Thyroid gland (tissue), 4 donors: ENCODE measurements at regions not wholly inside any gene's neighbourhood (a gene's known extent, or its start where the extent isn't known, plus 50 kb on each side); places are given as distances from the start of the nearest gene placed in this dataset.

Source experiments
- POLR2A ChIP-seq, 2 donors: fragments of 450-650 bp; IDR thresholded peaks; one replicate each; pipeline ENCODE4 v1.6.1; 2017; ENCODE audit warnings: antibody characterized with exemption in 2 of 2, mild to moderate bottlenecking in 2 of 2, moderate library complexity in 1 of 2
- TF ChIP-seq, protein P1 (sequence below), 6 experiments: fragments of 200-600 bp in 3 of 6; fragments of 450-650 bp in 3 of 6; sonication (generic) in 3 of 6; IDR thresholded peaks; one replicate each; pipeline ENCODE4 v1.5.1; 2016 to 2019; ENCODE audit warnings: antibody characterized with exemption in 6 of 6, mild to moderate bottlenecking in 2 of 6, inconsistent platforms in 1 of 6, moderate library complexity in 1 of 6

DNA sequence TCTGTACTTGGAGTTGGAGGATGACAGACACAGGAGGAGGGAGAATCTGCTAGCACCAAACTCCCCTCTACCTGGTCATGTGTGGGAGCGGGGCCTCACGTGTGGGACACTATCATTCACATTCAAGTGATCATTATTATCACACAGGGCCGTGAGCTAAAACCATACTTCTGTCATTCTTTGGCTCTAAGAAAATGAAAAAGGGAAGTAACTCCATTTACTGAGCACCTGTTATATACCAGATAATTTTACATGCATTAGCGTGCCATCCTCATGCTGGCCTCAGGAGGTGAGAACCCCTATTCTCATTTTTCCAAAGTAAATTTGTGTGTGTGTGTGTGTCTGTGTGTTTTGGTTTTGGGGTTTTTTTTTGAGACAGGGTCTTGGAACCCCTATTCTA, 150.1 kb downstream of the GLI2 start:
- TF ChIP-seq, protein P1, sequence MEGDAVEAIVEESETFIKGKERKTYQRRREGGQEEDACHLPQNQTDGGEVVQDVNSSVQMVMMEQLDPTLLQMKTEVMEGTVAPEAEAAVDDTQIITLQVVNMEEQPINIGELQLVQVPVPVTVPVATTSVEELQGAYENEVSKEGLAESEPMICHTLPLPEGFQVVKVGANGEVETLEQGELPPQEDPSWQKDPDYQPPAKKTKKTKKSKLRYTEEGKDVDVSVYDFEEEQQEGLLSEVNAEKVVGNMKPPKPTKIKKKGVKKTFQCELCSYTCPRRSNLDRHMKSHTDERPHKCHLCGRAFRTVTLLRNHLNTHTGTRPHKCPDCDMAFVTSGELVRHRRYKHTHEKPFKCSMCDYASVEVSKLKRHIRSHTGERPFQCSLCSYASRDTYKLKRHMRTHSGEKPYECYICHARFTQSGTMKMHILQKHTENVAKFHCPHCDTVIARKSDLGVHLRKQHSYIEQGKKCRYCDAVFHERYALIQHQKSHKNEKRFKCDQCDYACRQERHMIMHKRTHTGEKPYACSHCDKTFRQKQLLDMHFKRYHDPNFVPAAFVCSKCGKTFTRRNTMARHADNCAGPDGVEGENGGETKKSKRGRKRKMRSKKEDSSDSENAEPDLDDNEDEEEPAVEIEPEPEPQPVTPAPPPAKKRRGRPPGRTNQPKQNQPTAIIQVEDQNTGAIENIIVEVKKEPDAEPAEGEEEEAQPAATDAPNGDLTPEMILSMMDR (IDR thresholded peaks at IDR 0.05) = no peak
- no peak for TF ChIP-seq POLR2A (IDR thresholded peaks at IDR 0.05)
